Ishikawa (cell line): ENCODE measurements at regions not wholly inside any gene's neighbourhood (a gene's known extent, or its start where the extent isn't known, plus 50 kb on each side); places are given as distances from the start of the nearest gene placed in this dataset.

Experiments used
- CEBPB ChIP-seq: IDR thresholded peaks from 2 replicates; pipeline ENCODE4 v1.6.1; 2012
- CREB1 ChIP-seq: IDR thresholded peaks from 2 replicates; pipeline ENCODE4 v1.6.1; 2012; ENCODE audit warnings: low read depth
- MAX ChIP-seq: IDR thresholded peaks from 2 replicates; pipeline ENCODE4 v1.6.1; 2012
- REST ChIP-seq: IDR thresholded peaks from 2 replicates; pipeline ENCODE4 v1.6.1; 2012; ENCODE audit warnings: low read depth, mild to moderate bottlenecking
- TCF12 ChIP-seq: IDR thresholded peaks from 2 replicates; pipeline ENCODE4 v1.6.1; 2012; ENCODE audit warnings: low read depth
- USF1 ChIP-seq: IDR thresholded peaks from 2 replicates; pipeline ENCODE4 v1.6.1; 2012

- TF ChIP-seq USF1 (no peak), TCF12 (peak; percentile 94), REST (no peak), CREB1 (no peak), MAX (peak; percentile 35), CEBPB (no peak)
These were observed 246.0 kb downstream of the TSN start for GRCh38 chr2:122001441-122001874.
